GM13977 (cell line): ENCODE measurements at regions not wholly inside any gene's neighbourhood (a gene's known extent, or its start where the extent isn't known, plus 50 kb on each side); places are given as distances from the start of the nearest gene placed in this dataset.

Experiments
- DNase-seq: peaks from one replicate; pipeline ENCODE4 v3.0.0; 2012; ENCODE audit warnings: low spot score
- in situ Hi-C: fragments of 300-500 bp; cut with MboI; formaldehyde crosslinking; loops from one replicate; pipeline ENCODE4 v1.12.0; 2022; ENCODE audit warnings: low sequenced_read_pairs, low pct_unique_long_range_greater_than_20kb, mixed read lengths, inconsistent platforms; ENCODE audit not compliant: unreplicated experiment
- TF ChIP-seq, protein P1 (sequence below): IDR thresholded peaks from 2 replicates; pipeline ENCODE4 v1.5.1; 2012; ENCODE audit warnings: mild to moderate bottlenecking, control low read depth; ENCODE audit not compliant: insufficient read depth; ENCODE audit errors: extremely low read depth, missing control alignments

GRCh38 chr11:70527429-70528045 is 129.2 kb downstream of the CTTN start:
- in situ Hi-C loops: no loop called here
- DNase-seq: no peak
- TF ChIP-seq, protein P1, sequence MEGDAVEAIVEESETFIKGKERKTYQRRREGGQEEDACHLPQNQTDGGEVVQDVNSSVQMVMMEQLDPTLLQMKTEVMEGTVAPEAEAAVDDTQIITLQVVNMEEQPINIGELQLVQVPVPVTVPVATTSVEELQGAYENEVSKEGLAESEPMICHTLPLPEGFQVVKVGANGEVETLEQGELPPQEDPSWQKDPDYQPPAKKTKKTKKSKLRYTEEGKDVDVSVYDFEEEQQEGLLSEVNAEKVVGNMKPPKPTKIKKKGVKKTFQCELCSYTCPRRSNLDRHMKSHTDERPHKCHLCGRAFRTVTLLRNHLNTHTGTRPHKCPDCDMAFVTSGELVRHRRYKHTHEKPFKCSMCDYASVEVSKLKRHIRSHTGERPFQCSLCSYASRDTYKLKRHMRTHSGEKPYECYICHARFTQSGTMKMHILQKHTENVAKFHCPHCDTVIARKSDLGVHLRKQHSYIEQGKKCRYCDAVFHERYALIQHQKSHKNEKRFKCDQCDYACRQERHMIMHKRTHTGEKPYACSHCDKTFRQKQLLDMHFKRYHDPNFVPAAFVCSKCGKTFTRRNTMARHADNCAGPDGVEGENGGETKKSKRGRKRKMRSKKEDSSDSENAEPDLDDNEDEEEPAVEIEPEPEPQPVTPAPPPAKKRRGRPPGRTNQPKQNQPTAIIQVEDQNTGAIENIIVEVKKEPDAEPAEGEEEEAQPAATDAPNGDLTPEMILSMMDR: no peak

DNA sequence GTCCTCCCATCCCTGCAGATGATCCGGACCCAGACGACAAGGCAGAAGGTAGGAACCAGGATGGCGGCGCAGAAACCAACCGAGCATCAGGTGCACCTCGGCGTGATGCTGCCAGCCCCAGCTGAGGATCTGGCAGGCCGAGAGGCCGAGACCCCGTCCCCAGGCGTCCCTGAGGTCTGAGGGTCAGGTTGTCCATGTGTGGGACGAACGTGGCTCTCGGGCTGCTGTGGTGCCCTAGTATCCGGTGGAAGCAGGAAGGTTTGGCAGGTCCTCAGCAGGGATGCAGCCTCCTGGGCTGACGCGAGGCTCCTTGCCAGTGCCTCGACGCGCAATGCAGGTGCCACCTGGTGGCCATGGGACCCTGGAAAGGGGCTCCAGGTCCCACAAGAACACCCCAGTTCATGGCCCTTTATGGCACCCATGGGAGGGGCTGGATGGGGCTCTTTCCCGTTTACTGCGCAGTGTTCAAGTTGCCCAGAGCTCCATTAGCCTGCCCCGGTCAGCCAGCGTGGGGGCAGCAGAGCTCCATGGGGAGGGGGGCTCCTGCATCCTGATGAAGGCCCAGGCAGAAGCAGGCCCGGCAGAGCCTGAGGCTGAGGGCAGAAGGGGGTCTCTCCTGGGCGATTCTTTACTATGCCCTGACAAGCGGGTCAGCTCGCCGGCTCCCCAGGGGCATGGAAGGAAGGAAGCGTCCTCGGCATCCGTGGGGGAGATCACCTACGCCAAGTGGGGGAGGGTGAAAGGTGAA is 129.9 kb downstream of the CTTN start:
- TF ChIP-seq, protein P1: no peak
- DNase-seq: no peak
- in situ Hi-C loops: no loop called here

- in situ Hi-C loops: no loop called here
- TF ChIP-seq, protein P1: no peak
- DNase-seq: no peak
Observed at GRCh38 chr11:70528794-70529580, 130.7 kb downstream of the CTTN start.

DNA sequence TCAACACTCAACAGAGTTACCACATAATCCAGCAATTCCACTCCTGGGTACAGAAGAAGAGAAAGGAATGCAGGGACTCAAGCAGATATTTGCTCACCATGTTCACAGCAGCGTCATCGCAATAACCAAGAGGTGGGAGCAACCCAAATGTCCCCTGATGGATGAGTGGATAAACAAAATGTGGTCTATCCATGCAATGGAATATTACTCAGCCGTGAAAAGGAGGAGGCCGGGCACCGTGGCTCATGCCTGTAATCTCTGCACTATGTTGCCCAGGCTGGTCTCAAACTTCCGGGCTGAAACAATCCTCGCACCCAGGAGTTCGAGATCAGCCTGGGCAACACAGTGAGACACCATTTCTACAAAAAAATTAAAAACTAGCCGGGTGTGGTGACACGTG is 131.7 kb downstream of the CTTN start:
- in situ Hi-C loops: no loop called here
- TF ChIP-seq, protein P1: no peak
- DNase-seq: no peak

DNA sequence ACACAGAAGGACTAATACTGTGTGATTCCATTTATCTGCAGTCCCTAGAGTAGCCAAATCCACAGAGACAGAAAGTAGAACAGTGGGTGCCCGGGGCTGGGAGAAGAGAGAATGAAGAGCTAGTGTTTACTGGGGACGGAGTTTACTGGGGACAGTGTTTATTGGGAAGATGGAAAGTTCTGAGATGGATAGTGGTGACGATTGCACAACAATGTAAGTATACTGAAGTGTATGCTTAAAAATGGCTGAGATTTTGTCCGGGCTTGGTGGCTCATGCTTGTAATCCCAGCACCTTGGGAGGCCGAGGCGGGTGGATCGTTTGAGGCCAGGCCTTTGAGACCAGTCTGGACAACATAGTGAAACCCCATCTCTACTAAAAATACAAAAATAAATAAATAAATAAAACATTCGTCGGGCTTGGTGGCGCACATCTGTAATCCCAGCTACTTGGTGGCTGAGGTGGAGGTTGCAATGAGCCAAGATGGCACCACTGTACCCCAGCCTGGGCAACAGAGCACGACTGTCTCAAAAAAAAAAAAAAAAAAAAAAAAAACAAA is 132.4 kb downstream of the CTTN start:
- DNase-seq: no peak
- TF ChIP-seq, protein P1: no peak
- in situ Hi-C loops: no loop called here

DNA sequence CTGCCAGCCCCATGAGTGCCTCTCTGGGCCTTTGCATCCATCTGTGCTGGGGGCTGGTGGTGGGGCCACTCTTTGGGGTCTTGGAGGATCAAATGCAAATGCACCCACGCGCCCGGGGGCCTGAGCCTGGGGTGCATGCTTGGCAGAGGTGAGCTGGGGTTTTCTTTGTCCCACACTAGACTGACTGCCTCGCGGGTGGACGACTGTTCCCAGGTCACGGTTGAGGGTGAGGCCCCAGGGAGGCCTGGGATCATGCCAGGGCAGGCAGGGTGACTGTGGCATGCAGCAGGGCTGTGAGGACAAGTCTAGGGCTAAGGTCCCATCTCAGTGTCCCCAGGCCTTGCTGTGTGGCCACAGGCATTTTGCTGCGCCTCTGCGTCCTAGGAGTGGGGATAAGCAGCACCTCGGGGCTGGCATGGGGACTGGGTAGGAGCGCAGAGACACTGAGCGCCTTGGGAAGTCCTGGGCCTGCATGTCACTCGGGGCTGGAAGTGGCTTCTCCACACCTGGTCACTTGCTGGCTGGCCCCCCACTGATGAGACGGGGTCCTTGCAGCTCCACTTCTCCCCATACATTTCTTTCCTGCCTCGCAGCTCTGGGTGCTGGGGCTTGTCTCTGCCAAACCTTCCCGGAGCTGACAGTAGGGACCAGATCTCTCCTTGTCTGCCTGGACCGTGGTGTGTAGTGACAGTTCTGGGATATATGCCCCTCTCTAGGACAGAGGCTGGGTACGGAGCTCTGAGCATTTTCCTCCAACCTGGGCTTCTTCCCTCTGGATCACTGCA is 133.1 kb downstream of the CTTN start:
- DNase-seq: no peak
- TF ChIP-seq, protein P1: no peak
- in situ Hi-C loops: no loop called here
